ENCODE measurements at regions not wholly inside any gene's neighbourhood (a gene's known extent, or its start where the extent isn't known, plus 50 kb on each side); places are given as distances from the start of the nearest gene placed in this dataset.

GRCh38 chr13:36553491-36553890 is 120.3 kb upstream of the SERTM1 start:
- TF ChIP-seq CTCF (conservative IDR thresholded peaks at IDR 0.05; ENCODE audit: low read depth, low read length) (no peak), EZH2 (IDR thresholded peaks at IDR 0.05; ENCODE audit: borderline replicate concordance, low read depth, low read length, poor library complexity, severe bottlenecking) (no peak)
